ENCODE measurements at regions not wholly inside any gene's neighbourhood (a gene's known extent, or its start where the extent isn't known, plus 50 kb on each side); places are given as distances from the start of the nearest gene placed in this dataset.

- H3K36me3 ChIP-seq (ENCODE audit: control insufficient read depth, insufficient read depth, low read length): no peaks in the 10 kb centered on the region
- no peaks in the 10 kb centered on the region for H3K4me1 ChIP-seq (ENCODE audit: control insufficient read depth, insufficient read depth, low read length)
- no TSS peak for BruUV-seq (replicated peaks)
- ATAC-seq: no peak
- ChIA-PET CTCF (no interaction called here), POLR2A (no interaction called here)
- in situ Hi-C loops (cut with HindIII; ENCODE audit: low pct_unique_long_range_greater_than_20kb, low sequenced_read_pairs): no loop called here
- TF ChIP-seq SIN3A (IDR thresholded peaks at IDR 0.05; ENCODE audit: borderline replicate concordance, insufficient read depth, low read depth, low read length): no peak
- TF ChIP-seq, protein P1, sequence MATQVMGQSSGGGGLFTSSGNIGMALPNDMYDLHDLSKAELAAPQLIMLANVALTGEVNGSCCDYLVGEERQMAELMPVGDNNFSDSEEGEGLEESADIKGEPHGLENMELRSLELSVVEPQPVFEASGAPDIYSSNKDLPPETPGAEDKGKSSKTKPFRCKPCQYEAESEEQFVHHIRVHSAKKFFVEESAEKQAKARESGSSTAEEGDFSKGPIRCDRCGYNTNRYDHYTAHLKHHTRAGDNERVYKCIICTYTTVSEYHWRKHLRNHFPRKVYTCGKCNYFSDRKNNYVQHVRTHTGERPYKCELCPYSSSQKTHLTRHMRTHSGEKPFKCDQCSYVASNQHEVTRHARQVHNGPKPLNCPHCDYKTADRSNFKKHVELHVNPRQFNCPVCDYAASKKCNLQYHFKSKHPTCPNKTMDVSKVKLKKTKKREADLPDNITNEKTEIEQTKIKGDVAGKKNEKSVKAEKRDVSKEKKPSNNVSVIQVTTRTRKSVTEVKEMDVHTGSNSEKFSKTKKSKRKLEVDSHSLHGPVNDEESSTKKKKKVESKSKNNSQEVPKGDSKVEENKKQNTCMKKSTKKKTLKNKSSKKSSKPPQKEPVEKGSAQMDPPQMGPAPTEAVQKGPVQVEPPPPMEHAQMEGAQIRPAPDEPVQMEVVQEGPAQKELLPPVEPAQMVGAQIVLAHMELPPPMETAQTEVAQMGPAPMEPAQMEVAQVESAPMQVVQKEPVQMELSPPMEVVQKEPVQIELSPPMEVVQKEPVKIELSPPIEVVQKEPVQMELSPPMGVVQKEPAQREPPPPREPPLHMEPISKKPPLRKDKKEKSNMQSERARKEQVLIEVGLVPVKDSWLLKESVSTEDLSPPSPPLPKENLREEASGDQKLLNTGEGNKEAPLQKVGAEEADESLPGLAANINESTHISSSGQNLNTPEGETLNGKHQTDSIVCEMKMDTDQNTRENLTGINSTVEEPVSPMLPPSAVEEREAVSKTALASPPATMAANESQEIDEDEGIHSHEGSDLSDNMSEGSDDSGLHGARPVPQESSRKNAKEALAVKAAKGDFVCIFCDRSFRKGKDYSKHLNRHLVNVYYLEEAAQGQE (IDR thresholded peaks at IDR 0.05; ENCODE audit: insufficient read depth in 1 of 2, low read depth in 2 of 2, low read length in 1 of 2): no peak
- no peak for TF ChIP-seq TCF7L2 (IDR thresholded peaks at IDR 0.05; ENCODE audit: low read depth, low read length)
- TF ChIP-seq POLR2AphosphoS5 (IDR thresholded peaks at IDR 0.05; ENCODE audit: low read depth, low read length): no peak
- TF ChIP-seq, protein P2, sequence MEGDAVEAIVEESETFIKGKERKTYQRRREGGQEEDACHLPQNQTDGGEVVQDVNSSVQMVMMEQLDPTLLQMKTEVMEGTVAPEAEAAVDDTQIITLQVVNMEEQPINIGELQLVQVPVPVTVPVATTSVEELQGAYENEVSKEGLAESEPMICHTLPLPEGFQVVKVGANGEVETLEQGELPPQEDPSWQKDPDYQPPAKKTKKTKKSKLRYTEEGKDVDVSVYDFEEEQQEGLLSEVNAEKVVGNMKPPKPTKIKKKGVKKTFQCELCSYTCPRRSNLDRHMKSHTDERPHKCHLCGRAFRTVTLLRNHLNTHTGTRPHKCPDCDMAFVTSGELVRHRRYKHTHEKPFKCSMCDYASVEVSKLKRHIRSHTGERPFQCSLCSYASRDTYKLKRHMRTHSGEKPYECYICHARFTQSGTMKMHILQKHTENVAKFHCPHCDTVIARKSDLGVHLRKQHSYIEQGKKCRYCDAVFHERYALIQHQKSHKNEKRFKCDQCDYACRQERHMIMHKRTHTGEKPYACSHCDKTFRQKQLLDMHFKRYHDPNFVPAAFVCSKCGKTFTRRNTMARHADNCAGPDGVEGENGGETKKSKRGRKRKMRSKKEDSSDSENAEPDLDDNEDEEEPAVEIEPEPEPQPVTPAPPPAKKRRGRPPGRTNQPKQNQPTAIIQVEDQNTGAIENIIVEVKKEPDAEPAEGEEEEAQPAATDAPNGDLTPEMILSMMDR (IDR thresholded peaks at IDR 0.05): no peak
- no peaks in the 10 kb centered on the region for H3K27me3 ChIP-seq (ENCODE audit: control insufficient read depth, insufficient read depth, low read length)
- no peak for DNase-seq (ENCODE audit: low read depth, low spot score)
- no peaks in the 10 kb centered on the region for H3K9me3 ChIP-seq (ENCODE audit: control insufficient read depth, insufficient read depth, low read depth, low read length)
- intact Hi-C loops (cut with micrococcal nuclease; ENCODE audit: unreplicated experiment): no loop called here
- no peak overlapping the region for H3K27ac ChIP-seq (ENCODE audit: low read length)
- H3K4me3 ChIP-seq (ENCODE audit: low read depth in 2 of 2, low read length in 2 of 2): no peak overlapping the region
Measured at GRCh38 chr12:24551163-24551786, 397.6 kb downstream of the BCAT1 start.

DNA sequence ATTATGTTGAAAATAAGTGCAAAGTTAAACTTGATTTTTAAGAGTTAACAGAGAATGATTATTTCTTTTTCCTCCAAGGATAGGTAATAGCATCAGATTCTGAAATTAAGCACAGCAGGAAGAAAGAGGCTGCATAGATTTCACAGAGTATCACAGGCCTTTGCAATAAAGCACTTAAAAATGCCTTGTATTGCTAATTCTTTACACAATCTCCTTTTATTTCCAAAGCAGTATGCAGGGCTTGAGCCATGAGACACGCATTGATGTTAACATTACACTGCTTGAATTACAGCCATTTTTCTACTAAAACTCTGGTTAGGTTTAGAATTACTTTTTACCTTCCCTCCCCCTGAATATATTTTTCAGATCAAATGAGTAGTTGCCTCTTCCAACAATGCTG, 398.3 kb downstream of the BCAT1 start:
- H3K9me3 ChIP-seq (ENCODE audit: control insufficient read depth, insufficient read depth, low read depth, low read length): no peaks in the 10 kb centered on the region
- intact Hi-C loops (cut with micrococcal nuclease; ENCODE audit: unreplicated experiment) (no loop called here), in situ Hi-C loops (cut with HindIII; ENCODE audit: low pct_unique_long_range_greater_than_20kb, low sequenced_read_pairs) (no loop called here)
- CTCF ChIA-PET: no interaction called here
- no peak overlapping the region for H3K4me3 ChIP-seq (ENCODE audit: low read depth in 2 of 2, low read length in 2 of 2)
- no peaks in the 10 kb centered on the region for H3K4me1 ChIP-seq (ENCODE audit: control insufficient read depth, insufficient read depth, low read length)
- TF ChIP-seq SIN3A (IDR thresholded peaks at IDR 0.05; ENCODE audit: borderline replicate concordance, insufficient read depth, low read depth, low read length) (no peak), POLR2AphosphoS5 (IDR thresholded peaks at IDR 0.05; ENCODE audit: low read depth, low read length) (no peak), TCF7L2 (IDR thresholded peaks at IDR 0.05; ENCODE audit: low read depth, low read length) (no peak)
- TF ChIP-seq, protein P2 (IDR thresholded peaks at IDR 0.05): no peak
- TF ChIP-seq, protein P1 (IDR thresholded peaks at IDR 0.05; ENCODE audit: insufficient read depth in 1 of 2, low read depth in 2 of 2, low read length in 1 of 2): no peak
- POLR2A ChIA-PET: no interaction called here
- DNase-seq (ENCODE audit: low read depth, low spot score): no peak
- no peaks in the 10 kb centered on the region for H3K36me3 ChIP-seq (ENCODE audit: control insufficient read depth, insufficient read depth, low read length)
- no TSS peak for BruUV-seq (replicated peaks)
- ATAC-seq: no peak
- H3K27me3 ChIP-seq (ENCODE audit: control insufficient read depth, insufficient read depth, low read length): no peaks in the 10 kb centered on the region
- no peak overlapping the region for H3K27ac ChIP-seq (ENCODE audit: low read length)

Data from Panc1 (cell line).